H1 (cell line): ENCODE measurements at regions not wholly inside any gene's neighbourhood (a gene's known extent, or its start where the extent isn't known, plus 50 kb on each side); places are given as distances from the start of the nearest gene placed in this dataset.

ENCODE experiments used
- CTCF ChIA-PET: fragments of 300-600 bp; sonication (Branson Sonifier 250); formaldehyde crosslinking; loops from one replicate; lab custom pipeline; 2021; ENCODE audit not compliant: partially characterized antibody; lab: Charles Lee
- POLR2A ChIA-PET: fragments of 300-600 bp; sonication (Branson Sonifier 250); formaldehyde crosslinking; loops from one replicate; lab custom pipeline; 2021; ENCODE audit warnings: inconsistent platforms; ENCODE audit not compliant: partially characterized antibody; lab: Charles Lee
- DNase-seq, 2 experiments: peaks; one replicate each; pipeline versions ENCODE4 v3.0.0 to v3.0.0-alpha.2; 2010 to 2022; ENCODE audit warnings: low spot score in 2 of 2, low read depth in 1 of 2, mixed read lengths in 1 of 2
- FAIRE-seq: peaks from 2 replicates; lab custom pipeline; 2011; peaks lifted over from hg19 to GRCh38; lab: Jason Lieb, UNC
- H2AFZ ChIP-seq: 2 replicates; pipeline ENCODE4 v1.8.1; 2012; ENCODE audit warnings: low read length, inconsistent platforms
- H2AK5ac ChIP-seq: 2 replicates; pipeline ENCODE4 v1.6.1; 2013; ENCODE audit warnings: low read depth, low read length
- H2BK120ac ChIP-seq: replicated peaks from 2 replicates; pipeline ENCODE3; 2013; ENCODE audit warnings: low read depth, low read length, inconsistent platforms
- H2BK12ac ChIP-seq: 2 replicates; pipeline ENCODE4 v1.6.1; 2013; ENCODE audit warnings: low read depth, low read length
- H2BK15ac ChIP-seq: 2 replicates; pipeline ENCODE4 v1.6.1; 2013; ENCODE audit warnings: low read length
- H2BK20ac ChIP-seq: 2 replicates; pipeline ENCODE4 v1.6.1; 2013; ENCODE audit warnings: low read length
- H2BK5ac ChIP-seq: 2 replicates; pipeline ENCODE4 v1.6.1; 2013; ENCODE audit warnings: low read depth, low read length
- H3K14ac ChIP-seq: 2 replicates; pipeline ENCODE4 v1.6.1; 2013; ENCODE audit warnings: inconsistent platforms; ENCODE audit not compliant: insufficient read length
- H3K18ac ChIP-seq: 2 replicates; pipeline ENCODE4 v1.6.1; 2013; ENCODE audit warnings: low read length; ENCODE audit errors: extremely low read depth
- H3K23ac ChIP-seq: 2 replicates; pipeline ENCODE4 v1.6.1; 2013; ENCODE audit warnings: inconsistent platforms; ENCODE audit not compliant: insufficient read length
- H3K23me2 ChIP-seq: 2 replicates; pipeline ENCODE4 v1.6.1; 2013; ENCODE audit warnings: low read depth, low read length
- H3K27ac ChIP-seq: 2 replicates; pipeline ENCODE4 v1.6.1; 2011; ENCODE audit warnings: low read depth, low read length, inconsistent platforms
- H3K27me3 ChIP-seq, 4 experiments: replicated peaks in 1 of 4; 1 replicate in 1 of 4; 2 replicates in 3 of 4; pipeline versions ENCODE4 v1.6.1 to v1.8.1; 2011 to 2013; ENCODE audit warnings: low read length in 3 of 4, mild to moderate bottlenecking in 3 of 4, inconsistent platforms in 2 of 4, mixed read lengths in 2 of 4, moderate library complexity in 1 of 4; ENCODE audit not compliant: control insufficient read depth in 3 of 4, insufficient read depth in 3 of 4; ENCODE audit errors: extremely low read depth in 1 of 4
- H3K36me3 ChIP-seq, 4 experiments: 2 replicates each; pipeline versions ENCODE4 v1.6.1 to v1.8.1; 2011 to 2013; ENCODE audit warnings: mild to moderate bottlenecking in 4 of 4, low read length in 3 of 4, moderate library complexity in 2 of 4, control low read depth in 1 of 4, inconsistent platforms in 1 of 4; ENCODE audit not compliant: insufficient read depth in 4 of 4, control insufficient read depth in 2 of 4
- H3K4ac ChIP-seq: replicated peaks from 2 replicates; pipeline ENCODE3; 2013; ENCODE audit warnings: low read length, low read depth, mixed read lengths, inconsistent platforms; ENCODE audit not compliant: insufficient read length
- H3K4me1 ChIP-seq, 4 experiments: replicated peaks in 1 of 4; 1 replicate in 1 of 4; 2 replicates in 3 of 4; pipeline versions ENCODE4 v1.6.1 to v1.8.1; 2011 to 2013; ENCODE audit warnings: low read length in 3 of 4, inconsistent platforms in 2 of 4, mixed read lengths in 1 of 4; ENCODE audit not compliant: insufficient read depth in 4 of 4, control insufficient read depth in 3 of 4
- H3K4me2 ChIP-seq, 2 experiments: 2 replicates each; pipeline versions ENCODE4 v1.6.1 to v1.8.1; 2011 to 2013; ENCODE audit warnings: low read depth in 2 of 2, low read length in 2 of 2, control low read depth in 1 of 2, inconsistent platforms in 1 of 2, mild to moderate bottlenecking in 1 of 2; ENCODE audit not compliant: insufficient read depth in 1 of 2
- H3K4me3 ChIP-seq, 4 experiments: fragments of 200-600, 300-600 bp in 1 of 4; sonication (generic), shearing (Covaris generic), sonication (Bioruptor Twin) in 1 of 4; 2 replicates each; pipeline versions ENCODE4 v1.5.1 to v1.8.1; 2011 to 2016; ENCODE audit warnings: low read length in 4 of 4, low read depth in 3 of 4, control low read depth in 2 of 4, inconsistent platforms in 2 of 4, mild to moderate bottlenecking in 2 of 4, mixed read lengths in 1 of 4, moderate library complexity in 1 of 4; ENCODE audit not compliant: insufficient read depth in 2 of 4; ENCODE audit errors: extremely low read depth in 1 of 4
- H3K56ac ChIP-seq: replicated peaks from 2 replicates; pipeline ENCODE3; 2013; ENCODE audit warnings: low read depth, mild to moderate bottlenecking, mixed read lengths, low read length, inconsistent platforms; ENCODE audit not compliant: insufficient read length
- H3K79me1 ChIP-seq: 2 replicates; pipeline ENCODE4 v1.6.1; 2013; ENCODE audit warnings: low read depth, low read length, control low read depth
- H3K79me2 ChIP-seq, 2 experiments: 2 replicates each; pipeline versions ENCODE4 v1.6.1 to v1.8.1; 2012 to 2013; ENCODE audit warnings: low read length in 2 of 2, mild to moderate bottlenecking in 2 of 2, inconsistent platforms in 1 of 2; ENCODE audit not compliant: insufficient read depth in 2 of 2, control insufficient read depth in 1 of 2
- H3K9ac ChIP-seq, 4 experiments: replicated peaks in 1 of 4; 1 replicate in 1 of 4; 2 replicates in 3 of 4; pipeline versions ENCODE4 v1.6.1 to v1.8.1; 2011 to 2013; ENCODE audit warnings: low read depth in 3 of 4, low read length in 3 of 4, control low read depth in 2 of 4, mild to moderate bottlenecking in 2 of 4, moderate library complexity in 2 of 4, inconsistent platforms in 1 of 4; ENCODE audit errors: extremely low read depth in 1 of 4
- H3K9me3 ChIP-seq, 2 experiments: 2 replicates each; pipeline versions ENCODE4 v1.6.1 to v1.8.1; 2012 to 2013; ENCODE audit warnings: mild to moderate bottlenecking in 2 of 2, moderate library complexity in 2 of 2, control low read depth in 1 of 2, inconsistent platforms in 1 of 2, low read depth in 1 of 2, low read length in 1 of 2, mixed read lengths in 1 of 2; ENCODE audit not compliant: insufficient read depth in 2 of 2
- H4K20me1 ChIP-seq, 2 experiments: replicated peaks in 1 of 2; 2 replicates each; pipeline versions ENCODE3 to v1.8.1; 2011 to 2013; ENCODE audit warnings: inconsistent platforms in 2 of 2, low read length in 2 of 2, mild to moderate bottlenecking in 1 of 2; ENCODE audit not compliant: insufficient read depth in 2 of 2, control insufficient read depth in 1 of 2
- H4K5ac ChIP-seq: 2 replicates; pipeline ENCODE4 v1.6.1; 2013; ENCODE audit warnings: low read length, low read depth, mixed read lengths, inconsistent platforms; ENCODE audit not compliant: insufficient read length
- H4K8ac ChIP-seq: 2 replicates; pipeline ENCODE4 v1.8.0; 2013; ENCODE audit warnings: mild to moderate bottlenecking, moderate library complexity, low read length, inconsistent platforms; ENCODE audit not compliant: insufficient read depth; ENCODE audit errors: extremely low read depth
- H4K91ac ChIP-seq: replicated peaks from 2 replicates; pipeline ENCODE3; 2013; ENCODE audit warnings: low read length, mixed read lengths, inconsistent platforms; ENCODE audit not compliant: insufficient read length
- RAD21 ChIP-seq, 2 experiments: IDR thresholded peaks in 1 of 2; conservative IDR thresholded peaks in 1 of 2; 2 replicates each; pipeline ENCODE4 v1.6.1; 2011; ENCODE audit warnings: low read depth in 2 of 2, low read length in 2 of 2, improper control_type of control experiment in 1 of 2, inconsistent platforms in 1 of 2, mild to moderate bottlenecking in 1 of 2, moderate library complexity in 1 of 2
- SAP30 ChIP-seq: fragments of 300-600 bp; sonication (generic); IDR thresholded peaks from 2 replicates; pipeline ENCODE4 v1.7.1; 2012; ENCODE audit warnings: low read length, moderate library complexity, mild to moderate bottlenecking, inconsistent platforms; ENCODE audit not compliant: insufficient read depth, insufficient replicate concordance
- WGBS, 2 experiments: shearing (Covaris generic) in 1 of 2; methylation state at CpG; one replicate each; pipeline versions ENCODE4 v1.1.6 to v1.1.7; 2013 to 2015; ENCODE audit warnings: low lambda C conversion rate in 2 of 2, mixed read lengths in 2 of 2, inconsistent platforms in 1 of 2, low coverage in 1 of 2, missing lambda C conversion rate in 1 of 2; ENCODE audit not compliant: insufficient replicate concordance in 2 of 2, insufficient coverage in 1 of 2, insufficient read length in 1 of 2; ENCODE audit errors: extremely low coverage in 1 of 2, missing lambda C conversion rate in 1 of 2; 5-methylcytosine and 5-hydroxymethylcytosine counted together
- TF ChIP-seq, protein P1 (sequence below), 3 experiments: IDR thresholded peaks; 1 replicate in 2 of 3; 2 replicates in 1 of 3; pipeline versions ENCODE4 v1.5.1 to v1.6.1; 2011; ENCODE audit warnings: low read length in 3 of 3, mild to moderate bottlenecking in 3 of 3, inconsistent platforms in 2 of 3, low read depth in 1 of 3, moderate library complexity in 1 of 3; ENCODE audit not compliant: insufficient read depth in 1 of 3; ENCODE audit errors: control extremely low read depth in 1 of 3

DNA sequence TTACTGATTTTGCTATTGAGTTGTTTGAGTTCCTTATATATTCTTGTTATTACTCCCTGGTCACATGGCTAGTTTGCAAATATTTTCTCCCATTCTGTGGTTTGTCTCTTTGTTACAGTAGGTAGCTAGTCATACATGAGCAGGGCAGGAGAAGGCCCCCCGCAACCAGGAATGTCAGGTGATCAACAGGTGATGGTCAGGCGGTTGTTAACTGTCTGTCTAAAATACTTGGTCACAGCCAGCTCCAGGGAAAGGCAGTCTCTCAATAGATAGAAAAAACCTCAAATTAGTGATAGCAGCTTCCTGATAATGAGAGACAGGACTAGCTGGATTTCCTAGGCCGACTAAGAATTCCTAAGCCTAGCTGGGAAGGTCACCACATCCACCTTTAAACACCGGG lies 217.9 kb downstream of the RHOU start:
- Histone ChIP-seq H3K27ac (no peak overlapping the region), H2BK20ac (no peak overlapping the region), H3K23ac (no peak overlapping the region), H3K36me3 (no peaks in the 10 kb centered on the region), H3K14ac (no peak overlapping the region), H3K4me3 (no peak overlapping the region), H3K27me3 (no peaks in the 10 kb centered on the region), H3K4me2 (no peak overlapping the region), H3K4me1 (peaks cover 0 to 3% (median 0%) of the 10 kb centered on the region in 4 experiments; a peak in 1 of 7 replicates), H2BK120ac (no peak overlapping the region), H2BK5ac (no peak overlapping the region), H2BK12ac (no peak overlapping the region), H2BK15ac (no peak overlapping the region), H3K9me3 (peaks cover 0 to 4% of the 10 kb centered on the region in 2 experiments; a peak in 1 of 4 replicates), H4K91ac (no peak overlapping the region), H3K56ac (no peak overlapping the region), H2AK5ac (no peak overlapping the region), H3K79me1 (no peaks in the 10 kb centered on the region), H3K18ac (no peak overlapping the region), H4K8ac (no peak overlapping the region), H4K5ac (no peak overlapping the region), H3K23me2 (no peaks in the 10 kb centered on the region), H4K20me1 (no peaks in the 10 kb centered on the region), H3K79me2 (no peaks in the 10 kb centered on the region), H3K4ac (no peak overlapping the region), H2AFZ (no peak overlapping the region), H3K9ac (no peak overlapping the region)
- FAIRE-seq, result no peak
- ChIA-PET POLR2A (no interaction called here), CTCF (interaction anchor here (1.0 to 1.4 kb wide), 3 partner anchors 75 to 262 kb away, joined by 3 read pairs; no protein-coding TSS in a partner anchor)
- 98% methylated on average over 4 of the region's 4 CpGs; no CpG with 5 or more reads in 1 of the 2 experiments for WGBS, 2 experiments
- no peak for DNase-seq
- no peak for TF ChIP-seq SAP30
- no peak for TF ChIP-seq RAD21 (IDR thresholded peaks at IDR 0.05 in 1 of 2, conservative IDR thresholded peaks at IDR 0.05 in 1 of 2; ENCODE audit: low read depth in 2 of 2, low read length in 2 of 2)
- TF ChIP-seq, protein P1, sequence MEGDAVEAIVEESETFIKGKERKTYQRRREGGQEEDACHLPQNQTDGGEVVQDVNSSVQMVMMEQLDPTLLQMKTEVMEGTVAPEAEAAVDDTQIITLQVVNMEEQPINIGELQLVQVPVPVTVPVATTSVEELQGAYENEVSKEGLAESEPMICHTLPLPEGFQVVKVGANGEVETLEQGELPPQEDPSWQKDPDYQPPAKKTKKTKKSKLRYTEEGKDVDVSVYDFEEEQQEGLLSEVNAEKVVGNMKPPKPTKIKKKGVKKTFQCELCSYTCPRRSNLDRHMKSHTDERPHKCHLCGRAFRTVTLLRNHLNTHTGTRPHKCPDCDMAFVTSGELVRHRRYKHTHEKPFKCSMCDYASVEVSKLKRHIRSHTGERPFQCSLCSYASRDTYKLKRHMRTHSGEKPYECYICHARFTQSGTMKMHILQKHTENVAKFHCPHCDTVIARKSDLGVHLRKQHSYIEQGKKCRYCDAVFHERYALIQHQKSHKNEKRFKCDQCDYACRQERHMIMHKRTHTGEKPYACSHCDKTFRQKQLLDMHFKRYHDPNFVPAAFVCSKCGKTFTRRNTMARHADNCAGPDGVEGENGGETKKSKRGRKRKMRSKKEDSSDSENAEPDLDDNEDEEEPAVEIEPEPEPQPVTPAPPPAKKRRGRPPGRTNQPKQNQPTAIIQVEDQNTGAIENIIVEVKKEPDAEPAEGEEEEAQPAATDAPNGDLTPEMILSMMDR (IDR thresholded peaks at IDR 0.05; ENCODE audit: control extremely low read depth in 1 of 3, insufficient read depth in 1 of 3, low read depth in 1 of 3, low read length in 3 of 3), result no peak
